H9 (cell line): ENCODE measurements at regions not wholly inside any gene's neighbourhood (a gene's known extent, or its start where the extent isn't known, plus 50 kb on each side); places are given as distances from the start of the nearest gene placed in this dataset.
"Not testable (repeated sequence)": the region's sequence is repeated elsewhere in the genome, so short reads cannot be mapped to it uniquely, and the experiment has no call there.

Experiments
- DNase-seq: peaks from one replicate; pipeline ENCODE4 v3.0.0-alpha.2; 2017
- H2AFZ ChIP-seq: one replicate; pipeline ENCODE4 v1.6.1; 2013; ENCODE audit warnings: mild to moderate bottlenecking, low read length, control low read depth, moderate library complexity
- H2AK5ac ChIP-seq: 2 replicates; pipeline ENCODE4 v1.6.1; 2013; ENCODE audit warnings: low read length, control low read depth, mixed read lengths; ENCODE audit not compliant: insufficient read length
- H2BK120ac ChIP-seq: one replicate; pipeline ENCODE4 v1.6.1; 2013; ENCODE audit warnings: low read depth, mild to moderate bottlenecking, low read length, control low read depth, inconsistent platforms; ENCODE audit not compliant: poor library complexity, severe bottlenecking
- H2BK12ac ChIP-seq: 2 replicates; pipeline ENCODE4 v1.6.1; 2013; ENCODE audit warnings: low read length, control low read depth, mixed read lengths, low read depth; ENCODE audit not compliant: insufficient read length
- H2BK15ac ChIP-seq: 2 replicates; pipeline ENCODE4 v1.6.1; 2013; ENCODE audit warnings: low read depth, low read length, control low read depth
- H2BK20ac ChIP-seq: one replicate; pipeline ENCODE4 v1.6.1; 2013; ENCODE audit warnings: low read depth, mild to moderate bottlenecking, low read length, control low read depth, inconsistent platforms; ENCODE audit not compliant: poor library complexity, severe bottlenecking
- H2BK5ac ChIP-seq: 2 replicates; pipeline ENCODE4 v1.6.1; 2013; ENCODE audit warnings: low read length, control low read depth, mixed read lengths; ENCODE audit not compliant: insufficient read length
- H3K14ac ChIP-seq: 2 replicates; pipeline ENCODE4 v1.6.1; 2013; ENCODE audit warnings: low read length, control low read depth; ENCODE audit not compliant: insufficient read depth
- H3K18ac ChIP-seq: 2 replicates; pipeline ENCODE4 v1.6.1; 2013; ENCODE audit warnings: low read depth, mild to moderate bottlenecking, mixed read lengths, low read length, control low read depth; ENCODE audit not compliant: insufficient read length
- H3K23ac ChIP-seq: 2 replicates; pipeline ENCODE4 v1.6.1; 2013; ENCODE audit warnings: low read length, control low read depth, mixed read lengths, low read depth; ENCODE audit not compliant: insufficient read length
- H3K23me2 ChIP-seq: 2 replicates; pipeline ENCODE4 v1.6.1; 2013; ENCODE audit warnings: low read depth, mild to moderate bottlenecking, mixed read lengths, low read length, control low read depth; ENCODE audit not compliant: insufficient read length, poor library complexity, severe bottlenecking
- H3K27ac ChIP-seq: 2 replicates; pipeline ENCODE4 v1.5.1; 2013; ENCODE audit warnings: low read length, control low read depth, mixed read lengths, low read depth; ENCODE audit not compliant: insufficient read length
- H3K27me3 ChIP-seq: 2 replicates; pipeline ENCODE4 v1.6.1; 2013; ENCODE audit warnings: low read length, control low read depth, inconsistent platforms; ENCODE audit not compliant: insufficient read depth
- H3K4ac ChIP-seq: 2 replicates; pipeline ENCODE4 v1.6.1; 2013; ENCODE audit warnings: low read depth, mild to moderate bottlenecking, control low read depth, inconsistent platforms, low read length, moderate library complexity
- H3K4me1 ChIP-seq: 2 replicates; pipeline ENCODE4 v1.6.1; 2013; ENCODE audit warnings: low read length, control low read depth, inconsistent platforms; ENCODE audit not compliant: insufficient read depth
- H3K4me2 ChIP-seq: 2 replicates; pipeline ENCODE4 v1.6.1; 2013; ENCODE audit warnings: low read length, control low read depth, mixed read lengths; ENCODE audit not compliant: insufficient read length, insufficient read depth
- H3K56ac ChIP-seq: 2 replicates; pipeline ENCODE4 v1.6.1; 2013; ENCODE audit warnings: low read depth, mild to moderate bottlenecking, mixed read lengths, low read length, control low read depth; ENCODE audit not compliant: insufficient read length
- H3K79me1 ChIP-seq: 2 replicates; pipeline ENCODE4 v1.6.1; 2013; ENCODE audit warnings: low read depth, mild to moderate bottlenecking, moderate library complexity, low read length, control low read depth, inconsistent platforms; ENCODE audit not compliant: insufficient read depth, poor library complexity, severe bottlenecking
- H3K79me2 ChIP-seq: 2 replicates; pipeline ENCODE4 v1.6.1; 2013; ENCODE audit warnings: low read length, control low read depth, inconsistent platforms; ENCODE audit not compliant: insufficient read depth
- H3K9ac ChIP-seq: 2 replicates; pipeline ENCODE4 v1.6.1; 2013; ENCODE audit warnings: low read length, control low read depth, mixed read lengths; ENCODE audit not compliant: insufficient read length; ENCODE audit errors: extremely low read depth
- H3K9me3 ChIP-seq: one replicate; pipeline ENCODE4 v1.6.1; 2013; ENCODE audit warnings: low read depth, low read length, inconsistent platforms; ENCODE audit not compliant: control insufficient read depth
- H3T11ph ChIP-seq: one replicate; pipeline ENCODE4 v1.6.1; 2013; ENCODE audit warnings: mild to moderate bottlenecking, low read length, control low read depth, inconsistent platforms
- H4K20me1 ChIP-seq: one replicate; pipeline ENCODE4 v1.6.1; 2013; ENCODE audit not compliant: control insufficient read depth, insufficient read length, insufficient read depth
- H4K5ac ChIP-seq: 2 replicates; pipeline ENCODE4 v1.6.1; 2013; ENCODE audit warnings: low read depth, mild to moderate bottlenecking, mixed read lengths, low read length, control low read depth; ENCODE audit not compliant: insufficient read length
- H4K8ac ChIP-seq: replicated peaks from 2 replicates; pipeline ENCODE4 v1.6.1; 2013; ENCODE audit warnings: low read length, control low read depth, mixed read lengths, low read depth; ENCODE audit not compliant: insufficient read length
- H4K91ac ChIP-seq: 2 replicates; pipeline ENCODE4 v1.6.1; 2013; ENCODE audit warnings: low read depth, mild to moderate bottlenecking, moderate library complexity, mixed read lengths, low read length, control low read depth; ENCODE audit not compliant: insufficient read length
- H3K27ac Mint-ChIP-seq, 3 experiments: 2 replicates in 2 of 3; 3 replicates in 1 of 3; pipeline ENCODE4 v1.8.0; 2020 to 2021; ENCODE audit warnings: mixed read lengths in 3 of 3, mild to moderate bottlenecking in 1 of 3, moderate library complexity in 1 of 3
- H3K27me3 Mint-ChIP-seq: 2 replicates; pipeline ENCODE4 v1.8.0; 2021; ENCODE audit warnings: low read depth, mild to moderate bottlenecking, moderate library complexity, mixed read lengths
- H3K36me3 Mint-ChIP-seq, 3 experiments: 2 replicates in 2 of 3; 3 replicates in 1 of 3; pipeline ENCODE4 v1.8.0; 2020 to 2021; ENCODE audit warnings: low read depth in 3 of 3, mixed read lengths in 3 of 3; ENCODE audit not compliant: insufficient read depth in 1 of 3
- H3K4me1 Mint-ChIP-seq, 2 experiments: 2 replicates each; pipeline ENCODE4 v1.8.0; 2020; ENCODE audit warnings: mixed read lengths in 2 of 2
- H3K4me3 Mint-ChIP-seq, 2 experiments: 2 replicates in 1 of 2; 3 replicates in 1 of 2; pipeline ENCODE4 v1.8.0; 2020 to 2021; ENCODE audit warnings: mild to moderate bottlenecking in 2 of 2, mixed read lengths in 2 of 2, moderate library complexity in 1 of 2
- H3K9me3 Mint-ChIP-seq, 2 experiments: 2 replicates in 1 of 2; 3 replicates in 1 of 2; pipeline ENCODE4 v1.8.0; 2020; ENCODE audit warnings: mild to moderate bottlenecking in 2 of 2, mixed read lengths in 2 of 2, moderate library complexity in 1 of 2
- WGBS: extraction: QIAGEN DNeasy Blood & Tissue Kit; methylation state at CpG from one replicate; pipeline ENCODE4 v1.1.7; 2013; ENCODE audit warnings: missing lambda C conversion rate, low lambda C conversion rate, mixed read lengths; ENCODE audit not compliant: insufficient read length; ENCODE audit errors: extremely low coverage; 5-methylcytosine and 5-hydroxymethylcytosine counted together

- H3K36me3 Mint-ChIP-seq, H3K9ac ChIP-seq, H3K27me3 ChIP-seq, H3K4me1 ChIP-seq, H2BK15ac ChIP-seq, H3K23ac ChIP-seq, H3K14ac ChIP-seq, H3K4me3 Mint-ChIP-seq, H3K56ac ChIP-seq, H2BK12ac ChIP-seq, H4K5ac ChIP-seq, H3T11ph ChIP-seq, DNase-seq, H2BK120ac ChIP-seq, H3K79me2 ChIP-seq, H2BK5ac ChIP-seq, H3K4me2 ChIP-seq, H4K20me1 ChIP-seq, H3K27ac ChIP-seq, H2AFZ ChIP-seq, H3K18ac ChIP-seq, H2AK5ac ChIP-seq, H4K91ac ChIP-seq, H3K9me3 ChIP-seq, H3K27ac Mint-ChIP-seq, H3K4ac ChIP-seq, H4K8ac ChIP-seq, H3K23me2 ChIP-seq, H3K27me3 Mint-ChIP-seq, H3K9me3 Mint-ChIP-seq, H2BK20ac ChIP-seq, H3K79me1 ChIP-seq, H3K4me1 Mint-ChIP-seq: not testable (repeated sequence)
- WGBS = no CpG with 5 or more reads among the region's 2 CpGs
Measured at GRCh38 chr11:109965926-109966325, 127.3 kb upstream of the ZC3H12C start.

DNA sequence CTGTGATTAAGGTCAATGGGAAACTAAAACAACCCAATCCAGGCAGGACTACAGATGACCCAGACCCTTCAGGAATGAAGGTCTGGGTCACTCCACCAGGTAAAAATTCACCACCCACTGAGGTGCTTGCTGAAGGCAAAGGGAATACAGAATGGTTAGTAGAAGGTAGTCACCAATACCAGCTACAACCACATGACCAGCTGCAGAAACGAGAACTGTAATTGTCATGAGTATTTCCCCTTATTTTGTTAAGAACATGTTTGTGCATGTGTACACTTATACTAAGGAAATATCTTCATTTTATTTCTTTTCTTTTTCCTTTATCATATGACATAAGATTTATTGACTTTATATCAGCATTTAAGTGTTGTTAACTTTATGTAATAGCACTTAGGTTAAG lies 126.1 kb upstream of the ZC3H12C start:
- H4K5ac ChIP-seq, H3K23ac ChIP-seq, H3K4ac ChIP-seq, H2BK20ac ChIP-seq, DNase-seq, H2BK5ac ChIP-seq, H3T11ph ChIP-seq, H4K91ac ChIP-seq, H2BK120ac ChIP-seq, H3K9me3 ChIP-seq, H3K18ac ChIP-seq, H3K79me2 ChIP-seq, H3K23me2 ChIP-seq, H3K14ac ChIP-seq, H3K4me2 ChIP-seq, H3K27me3 ChIP-seq, H3K4me1 ChIP-seq, H2BK12ac ChIP-seq, H4K20me1 ChIP-seq, H3K27ac Mint-ChIP-seq, H3K9ac ChIP-seq, H4K8ac ChIP-seq, H3K9me3 Mint-ChIP-seq, H3K4me3 Mint-ChIP-seq, H2AK5ac ChIP-seq, H3K27me3 Mint-ChIP-seq, H2BK15ac ChIP-seq, H3K79me1 ChIP-seq, H3K36me3 Mint-ChIP-seq, H3K56ac ChIP-seq, H2AFZ ChIP-seq, H3K4me1 Mint-ChIP-seq, H3K27ac ChIP-seq: not testable (repeated sequence)
- WGBS = no CpG with 5 or more reads among the region's 1 CpG
